NCI-H69 (cell line): ENCODE measurements at regions not wholly inside any gene's neighbourhood (a gene's known extent, or its start where the extent isn't known, plus 50 kb on each side); places are given as distances from the start of the nearest gene placed in this dataset.
A peak's percentile ranks its signal among the peaks of the same experiment; 100 is the strongest.
"Not testable (repeated sequence)": the region's sequence is repeated elsewhere in the genome, so short reads cannot be mapped to it uniquely, and the experiment has no call there.

Experiments
- DNase-seq: peaks from one replicate; lab custom pipeline; 2025; lab: John Stamatoyannopoulos, UW

DNA sequence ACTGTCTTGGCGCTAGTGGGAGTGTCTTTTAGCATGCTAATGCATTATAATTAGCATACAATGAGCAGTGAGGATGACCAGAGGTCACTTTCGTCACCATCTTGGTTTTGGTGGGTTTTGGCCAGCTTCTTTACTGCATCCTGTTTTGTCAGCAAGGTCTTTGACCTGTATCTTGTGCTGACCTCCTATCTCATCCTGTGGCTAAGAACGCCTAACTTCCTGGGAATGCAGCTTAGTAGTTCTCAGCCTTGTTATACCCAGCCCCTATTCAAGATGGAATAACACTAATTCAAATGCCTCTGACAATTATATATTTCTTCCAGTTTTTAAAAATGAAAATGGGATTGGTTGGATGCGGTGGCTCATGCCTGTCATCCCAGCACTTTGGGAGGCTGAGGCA lies 92.0 kb upstream of the TMTC4 start:
- not testable (repeated sequence) for DNase-seq

DNA sequence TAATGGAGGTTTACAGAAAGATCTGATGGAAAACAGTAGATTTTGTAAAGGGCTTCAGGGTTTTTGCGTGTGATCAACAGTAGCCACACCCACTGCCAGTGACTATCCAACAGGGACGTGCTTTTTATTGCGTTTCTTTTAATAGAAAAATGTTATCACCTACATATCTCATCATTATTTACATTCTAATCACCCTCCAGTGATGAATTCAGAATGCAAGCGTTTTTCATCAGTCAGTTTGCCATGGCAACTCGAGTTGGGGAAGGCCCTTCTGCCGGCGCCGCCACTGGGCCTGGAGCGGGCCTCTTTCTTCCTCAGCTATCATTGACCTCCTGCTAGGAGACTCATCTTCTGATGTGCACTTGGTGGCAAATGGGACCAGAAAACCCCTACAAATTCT lies 90.3 kb upstream of the TMTC4 start:
- DNase-seq = no peak

GRCh38 chr13:100762126-100762525 lies 87.5 kb upstream of the TMTC4 start:
- DNase-seq = not testable (repeated sequence)

GRCh38 chr13:100755891-100756290 lies 81.3 kb upstream of the TMTC4 start:
- no peak for DNase-seq

DNA sequence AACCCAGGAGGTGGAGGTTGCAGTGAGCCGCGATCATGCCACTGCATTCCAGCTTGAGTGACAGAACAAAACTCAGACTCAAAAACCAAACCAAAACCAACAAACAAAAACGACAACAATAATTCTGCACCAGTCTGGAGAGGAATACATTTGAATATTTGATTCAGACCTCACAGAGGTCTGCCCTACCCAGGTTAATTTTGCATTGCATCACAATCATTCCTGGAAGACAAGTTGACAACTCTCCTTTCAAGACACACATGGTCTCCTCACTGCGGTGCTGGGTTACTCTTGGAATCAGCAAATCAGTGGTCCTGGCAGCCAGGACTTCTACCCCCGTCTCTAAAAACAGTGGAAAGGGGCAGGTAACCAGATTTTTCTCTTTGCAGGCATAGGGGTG lies 79.9 kb upstream of the TMTC4 start:
- no peak for DNase-seq

GRCh38 chr13:100753376-100753775 lies 78.8 kb upstream of the TMTC4 start:
- DNase-seq = no peak

- peak; percentile 59 for DNase-seq
Measured at GRCh38 chr13:100751826-100752225, 77.2 kb upstream of the TMTC4 start.

DNA sequence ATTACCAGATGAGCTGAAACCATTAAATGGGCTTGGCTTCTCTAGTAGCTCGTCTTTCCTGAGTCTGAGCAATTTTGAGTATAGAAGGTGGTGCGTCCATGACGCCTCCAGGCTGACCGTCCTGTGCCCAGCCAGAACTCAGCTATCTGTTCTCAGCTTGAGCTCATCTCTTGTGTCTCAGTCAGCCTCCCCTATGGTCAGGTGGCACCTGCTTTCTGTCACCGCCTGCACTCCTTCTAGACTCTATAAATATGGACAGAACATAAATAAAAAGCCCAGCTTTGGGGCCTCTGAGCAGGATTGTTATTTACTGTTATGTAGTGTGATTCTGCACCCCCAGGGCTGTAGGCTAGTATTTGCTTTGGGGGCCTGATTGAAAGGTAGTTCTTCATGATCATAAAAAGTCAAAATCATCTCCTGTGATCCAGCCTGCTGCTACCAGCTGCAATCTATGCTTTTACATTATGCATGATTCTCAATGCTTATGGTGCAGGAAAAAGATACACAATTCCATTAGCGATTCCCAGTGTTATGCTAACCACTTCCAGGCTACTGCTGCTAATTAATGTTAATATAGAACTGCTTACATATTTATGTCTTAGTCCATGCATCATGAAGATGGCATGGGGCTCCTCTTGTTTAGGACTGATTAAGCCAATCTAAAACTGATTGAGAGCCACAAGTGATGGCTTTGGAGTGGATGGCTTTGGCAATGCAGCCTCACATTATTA lies 72.5 kb upstream of the TMTC4 start:
- no peak for DNase-seq

GRCh38 chr13:100738176-100738855 lies 63.7 kb upstream of the TMTC4 start:
- peak; percentile 17 for DNase-seq

DNA sequence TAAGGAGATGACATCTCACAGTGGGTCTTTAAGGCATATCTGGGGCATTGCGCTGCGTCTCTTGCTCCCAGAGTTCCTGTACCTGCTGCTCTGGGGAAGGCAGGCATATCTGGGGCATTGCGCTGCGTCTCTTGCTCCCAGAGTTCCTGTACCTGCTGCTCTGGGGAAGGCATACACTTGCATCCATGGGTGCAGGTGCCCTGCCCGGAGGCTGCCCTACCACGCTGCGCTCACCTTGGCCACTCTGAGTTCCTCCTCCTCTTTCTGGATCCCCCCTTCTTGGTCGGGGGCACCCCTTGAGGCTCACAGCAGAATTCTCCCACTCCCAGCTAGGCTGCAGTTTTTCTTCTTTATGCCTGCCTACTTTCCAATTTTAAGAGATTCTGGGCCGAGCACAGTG lies 60.9 kb upstream of the TMTC4 start:
- DNase-seq = no peak

DNA sequence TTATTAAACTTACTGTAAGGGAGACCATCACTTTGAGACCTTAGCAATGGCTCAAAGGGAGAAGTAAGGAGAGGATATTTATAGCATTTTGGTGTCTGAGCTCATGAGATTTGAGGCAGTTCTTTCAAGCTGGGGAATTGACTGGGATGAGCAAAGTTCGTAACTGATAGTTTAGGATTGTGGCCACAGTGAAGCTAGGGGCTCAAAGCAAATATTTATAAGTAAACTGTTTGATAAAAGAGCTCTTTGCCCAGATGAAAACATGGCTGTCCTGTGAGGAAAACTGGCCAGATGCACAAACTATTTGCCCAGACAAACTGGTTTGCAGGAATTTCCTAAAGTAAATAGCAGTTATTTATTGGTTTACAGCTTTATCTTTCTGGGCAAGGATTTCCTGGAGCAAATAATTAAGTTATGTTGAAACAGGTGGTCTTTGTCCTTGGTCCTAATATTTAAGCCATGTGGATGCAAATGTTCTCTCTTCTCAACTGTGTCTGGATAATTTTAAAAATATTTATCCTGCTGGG lies 59.7 kb upstream of the TMTC4 start:
- DNase-seq = no peak

DNA sequence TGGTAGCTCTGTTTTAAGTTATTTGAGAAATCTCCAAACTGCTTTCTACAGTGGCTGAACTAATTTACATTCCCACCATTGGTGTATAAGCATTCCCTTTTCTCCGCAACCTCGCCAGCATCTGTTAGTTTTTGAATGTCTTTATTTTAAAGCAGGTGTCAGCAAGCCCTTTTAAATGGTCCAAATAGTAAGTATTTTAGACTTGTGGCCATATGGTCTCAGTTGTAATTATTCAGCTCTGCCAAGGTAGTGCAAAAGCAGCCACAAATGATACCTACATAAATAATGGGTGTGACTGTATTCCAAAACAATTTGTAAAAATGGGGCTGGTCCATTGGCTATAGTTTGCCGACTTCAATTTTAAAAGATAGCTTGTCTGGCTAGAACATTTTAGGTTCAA lies 58.7 kb upstream of the TMTC4 start:
- no peak for DNase-seq

DNA sequence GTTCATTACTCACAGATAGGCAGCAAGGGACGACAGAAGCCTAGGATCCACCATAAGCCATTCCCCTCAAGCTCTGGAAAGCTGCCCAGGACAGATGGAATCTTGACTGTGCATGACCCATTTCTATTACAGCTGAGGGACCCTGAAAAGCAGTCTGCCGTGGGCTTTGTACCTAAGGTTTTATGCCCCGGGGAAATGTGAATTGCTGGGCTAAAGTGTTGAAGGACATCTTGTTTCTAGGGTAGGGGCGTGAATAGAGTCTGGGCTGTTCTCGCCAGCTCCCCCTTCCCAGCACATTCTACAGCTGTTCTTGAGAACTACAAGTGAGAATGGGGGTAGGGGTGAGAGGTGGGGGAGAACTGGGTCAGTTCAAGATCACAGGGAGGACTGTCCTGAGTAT lies 53.6 kb upstream of the TMTC4 start:
- no peak for DNase-seq

DNA sequence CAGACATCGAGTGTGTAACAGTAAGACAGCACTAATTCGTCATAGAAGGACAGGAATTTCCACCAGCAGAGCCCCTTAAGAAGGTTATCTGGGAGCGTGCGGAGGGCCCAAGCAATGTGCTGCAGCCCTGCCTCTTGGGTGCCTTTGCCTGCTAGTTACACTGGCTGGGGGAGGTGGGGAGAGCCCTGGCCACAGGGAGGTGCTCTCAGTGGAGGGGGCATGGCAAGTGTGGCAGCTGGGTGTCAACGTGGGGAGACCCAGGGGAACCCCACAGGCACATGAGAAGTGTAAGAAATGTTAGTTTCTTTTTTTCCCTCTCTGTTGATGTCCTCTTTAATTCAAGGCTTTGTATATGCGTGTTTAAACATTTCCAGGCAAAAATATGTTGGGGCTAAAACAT lies 50.9 kb upstream of the TMTC4 start:
- DNase-seq = no peak

DNA sequence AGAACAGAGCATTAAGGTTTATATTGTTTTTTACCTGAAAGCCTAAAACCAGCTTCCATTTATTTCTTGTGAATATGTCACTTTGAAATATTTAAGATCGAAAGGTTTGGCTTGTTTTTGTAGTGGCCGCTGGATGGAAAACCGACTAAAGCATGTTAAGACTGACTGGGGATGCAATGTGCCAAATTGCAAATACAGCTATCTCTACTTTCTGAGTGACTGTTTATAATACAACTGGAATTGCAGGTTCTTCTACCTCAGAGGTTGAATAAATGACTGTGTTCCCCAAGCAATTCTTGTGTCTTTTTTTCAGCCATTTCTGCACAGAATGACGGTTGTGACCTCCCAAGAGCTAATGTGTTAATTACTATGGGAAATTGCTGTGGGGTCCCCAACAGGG lies 50.0 kb upstream of the TMTC4 start:
- no peak for DNase-seq
